GM23338 (cell line): ENCODE measurements at regions not wholly inside any gene's neighbourhood (a gene's known extent, or its start where the extent isn't known, plus 50 kb on each side); places are given as distances from the start of the nearest gene placed in this dataset.
"Not testable (repeated sequence)": the region's sequence is repeated elsewhere in the genome, so short reads cannot be mapped to it uniquely, and the experiment has no call there.

ENCODE experiments used
- CREB1 ChIP-seq: fragments of 250-450 bp; sonication (Bioruptor Pico); IDR thresholded peaks from 2 replicates; pipeline ENCODE4 v1.5.0; 2020; ENCODE audit warnings: low read depth, mild to moderate bottlenecking, moderate library complexity
- EZH2 ChIP-seq: fragments of 200-600 bp; sonication (generic); IDR thresholded peaks from one replicate; pipeline ENCODE4 v1.8.0; 2017; ENCODE audit warnings: antibody characterized with exemption, mild to moderate bottlenecking, low read depth; ENCODE audit not compliant: unreplicated experiment
- EZH2phosphoT487 ChIP-seq: fragments of 200-600 bp; sonication (generic); IDR thresholded peaks from one replicate; pipeline ENCODE4 v1.8.1; 2018; ENCODE audit warnings: antibody characterized with exemption; ENCODE audit not compliant: unreplicated experiment
- NANOG ChIP-seq: IDR thresholded peaks from 2 replicates; pipeline ENCODE4 v1.6.1; 2016; ENCODE audit warnings: antibody characterized with exemption, borderline replicate concordance
- POLR2AphosphoS5 ChIP-seq: IDR thresholded peaks from 2 replicates; pipeline ENCODE4 v1.6.1; 2016; ENCODE audit warnings: antibody characterized with exemption, low read depth
- ZNF114 ChIP-seq: fragments of 250-450 bp; sonication (Bioruptor Pico); IDR thresholded peaks from 2 replicates; pipeline ENCODE4 v1.5.0; 2020; ENCODE audit warnings: mild to moderate bottlenecking, moderate library complexity
- ZNF331 ChIP-seq: fragments of 250-450 bp; sonication (Bioruptor Pico); IDR thresholded peaks from 2 replicates; pipeline ENCODE4 v1.5.0; 2020; ENCODE audit warnings: low read depth, mild to moderate bottlenecking, moderate library complexity
- TF ChIP-seq, protein P1 (sequence below): IDR thresholded peaks from one replicate; pipeline ENCODE4 v1.6.1; 2018; ENCODE audit warnings: antibody characterized with exemption; ENCODE audit not compliant: unreplicated experiment
- TF ChIP-seq, protein P2 (sequence below), 2 experiments: fragments of 200-600 bp in 1 of 2; sonication (generic) in 1 of 2; conservative IDR thresholded peaks; 2 replicates each; pipeline versions ENCODE4 v1.5.1 to v1.6.1; 2016 to 2017; ENCODE audit warnings: antibody characterized with exemption in 2 of 2, low read depth in 2 of 2, mild to moderate bottlenecking in 2 of 2, moderate library complexity in 1 of 2
- TF ChIP-seq, protein P3 (sequence below): IDR thresholded peaks from 2 replicates; pipeline ENCODE4 v1.6.1; 2016; ENCODE audit warnings: antibody characterized with exemption

DNA sequence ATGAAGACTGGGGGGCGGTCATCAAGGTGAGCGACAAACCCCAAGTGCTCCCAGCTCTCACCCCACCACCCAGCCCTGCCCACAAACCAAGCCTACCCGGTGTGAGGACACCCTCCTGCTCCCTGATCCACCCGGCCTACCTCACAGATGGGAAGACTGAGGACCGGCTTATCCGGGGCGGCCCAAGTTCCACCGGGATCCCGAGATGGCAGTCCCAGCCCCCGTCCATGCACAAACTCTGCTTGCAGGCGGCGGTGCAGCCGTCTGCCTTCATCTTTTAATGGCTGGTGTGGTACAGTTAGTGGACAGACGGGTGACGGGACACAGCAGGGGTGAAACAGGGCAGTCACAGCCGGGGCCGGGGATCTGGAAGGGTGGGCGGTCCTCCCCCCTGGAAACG is 119.3 kb downstream of the ZNF479 start:
- TF ChIP-seq, protein P1, sequence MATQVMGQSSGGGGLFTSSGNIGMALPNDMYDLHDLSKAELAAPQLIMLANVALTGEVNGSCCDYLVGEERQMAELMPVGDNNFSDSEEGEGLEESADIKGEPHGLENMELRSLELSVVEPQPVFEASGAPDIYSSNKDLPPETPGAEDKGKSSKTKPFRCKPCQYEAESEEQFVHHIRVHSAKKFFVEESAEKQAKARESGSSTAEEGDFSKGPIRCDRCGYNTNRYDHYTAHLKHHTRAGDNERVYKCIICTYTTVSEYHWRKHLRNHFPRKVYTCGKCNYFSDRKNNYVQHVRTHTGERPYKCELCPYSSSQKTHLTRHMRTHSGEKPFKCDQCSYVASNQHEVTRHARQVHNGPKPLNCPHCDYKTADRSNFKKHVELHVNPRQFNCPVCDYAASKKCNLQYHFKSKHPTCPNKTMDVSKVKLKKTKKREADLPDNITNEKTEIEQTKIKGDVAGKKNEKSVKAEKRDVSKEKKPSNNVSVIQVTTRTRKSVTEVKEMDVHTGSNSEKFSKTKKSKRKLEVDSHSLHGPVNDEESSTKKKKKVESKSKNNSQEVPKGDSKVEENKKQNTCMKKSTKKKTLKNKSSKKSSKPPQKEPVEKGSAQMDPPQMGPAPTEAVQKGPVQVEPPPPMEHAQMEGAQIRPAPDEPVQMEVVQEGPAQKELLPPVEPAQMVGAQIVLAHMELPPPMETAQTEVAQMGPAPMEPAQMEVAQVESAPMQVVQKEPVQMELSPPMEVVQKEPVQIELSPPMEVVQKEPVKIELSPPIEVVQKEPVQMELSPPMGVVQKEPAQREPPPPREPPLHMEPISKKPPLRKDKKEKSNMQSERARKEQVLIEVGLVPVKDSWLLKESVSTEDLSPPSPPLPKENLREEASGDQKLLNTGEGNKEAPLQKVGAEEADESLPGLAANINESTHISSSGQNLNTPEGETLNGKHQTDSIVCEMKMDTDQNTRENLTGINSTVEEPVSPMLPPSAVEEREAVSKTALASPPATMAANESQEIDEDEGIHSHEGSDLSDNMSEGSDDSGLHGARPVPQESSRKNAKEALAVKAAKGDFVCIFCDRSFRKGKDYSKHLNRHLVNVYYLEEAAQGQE, result not testable (repeated sequence)
- TF ChIP-seq, protein P2, sequence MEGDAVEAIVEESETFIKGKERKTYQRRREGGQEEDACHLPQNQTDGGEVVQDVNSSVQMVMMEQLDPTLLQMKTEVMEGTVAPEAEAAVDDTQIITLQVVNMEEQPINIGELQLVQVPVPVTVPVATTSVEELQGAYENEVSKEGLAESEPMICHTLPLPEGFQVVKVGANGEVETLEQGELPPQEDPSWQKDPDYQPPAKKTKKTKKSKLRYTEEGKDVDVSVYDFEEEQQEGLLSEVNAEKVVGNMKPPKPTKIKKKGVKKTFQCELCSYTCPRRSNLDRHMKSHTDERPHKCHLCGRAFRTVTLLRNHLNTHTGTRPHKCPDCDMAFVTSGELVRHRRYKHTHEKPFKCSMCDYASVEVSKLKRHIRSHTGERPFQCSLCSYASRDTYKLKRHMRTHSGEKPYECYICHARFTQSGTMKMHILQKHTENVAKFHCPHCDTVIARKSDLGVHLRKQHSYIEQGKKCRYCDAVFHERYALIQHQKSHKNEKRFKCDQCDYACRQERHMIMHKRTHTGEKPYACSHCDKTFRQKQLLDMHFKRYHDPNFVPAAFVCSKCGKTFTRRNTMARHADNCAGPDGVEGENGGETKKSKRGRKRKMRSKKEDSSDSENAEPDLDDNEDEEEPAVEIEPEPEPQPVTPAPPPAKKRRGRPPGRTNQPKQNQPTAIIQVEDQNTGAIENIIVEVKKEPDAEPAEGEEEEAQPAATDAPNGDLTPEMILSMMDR (conservative IDR thresholded peaks at IDR 0.05; ENCODE audit: low read depth in 2 of 2), result not testable (repeated sequence)
- TF ChIP-seq EZH2; EZH2phosphoT487; POLR2AphosphoS5; ZNF331; ZNF114 (CRISPR knock-in tag); CREB1 (CRISPR knock-in tag); NANOG: not testable (repeated sequence)
- TF ChIP-seq, protein P3, sequence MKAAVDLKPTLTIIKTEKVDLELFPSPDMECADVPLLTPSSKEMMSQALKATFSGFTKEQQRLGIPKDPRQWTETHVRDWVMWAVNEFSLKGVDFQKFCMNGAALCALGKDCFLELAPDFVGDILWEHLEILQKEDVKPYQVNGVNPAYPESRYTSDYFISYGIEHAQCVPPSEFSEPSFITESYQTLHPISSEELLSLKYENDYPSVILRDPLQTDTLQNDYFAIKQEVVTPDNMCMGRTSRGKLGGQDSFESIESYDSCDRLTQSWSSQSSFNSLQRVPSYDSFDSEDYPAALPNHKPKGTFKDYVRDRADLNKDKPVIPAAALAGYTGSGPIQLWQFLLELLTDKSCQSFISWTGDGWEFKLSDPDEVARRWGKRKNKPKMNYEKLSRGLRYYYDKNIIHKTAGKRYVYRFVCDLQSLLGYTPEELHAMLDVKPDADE, result not testable (repeated sequence)
